ENCODE measurements at regions not wholly inside any gene's neighbourhood (a gene's known extent, or its start where the extent isn't known, plus 50 kb on each side); places are given as distances from the start of the nearest gene placed in this dataset.
"Not testable (repeated sequence)": the region's sequence is repeated elsewhere in the genome, so short reads cannot be mapped to it uniquely, and the experiment has no call there.

GRCh38 chr3:177464392-177465256, 267.3 kb upstream of the TBL1XR1 start:
- no peak for DNase-seq

- DNase-seq = no peak
These were observed 268.0 kb upstream of the TBL1XR1 start for GRCh38 chr3:177465257-177465642.

GRCh38 chr3:177466074-177466473, 268.8 kb upstream of the TBL1XR1 start:
- DNase-seq = no peak

GRCh38 chr3:177466622-177467021, 269.3 kb upstream of the TBL1XR1 start:
- not testable (repeated sequence) for DNase-seq

GRCh38 chr3:177467247-177467985, 270.1 kb upstream of the TBL1XR1 start:
- no peak for DNase-seq

GRCh38 chr3:177468331-177468730, 271.0 kb upstream of the TBL1XR1 start:
- DNase-seq = no peak

GRCh38 chr3:177468816-177469215, 271.5 kb upstream of the TBL1XR1 start:
- DNase-seq = no peak

- DNase-seq = no peak
These were observed 271.9 kb upstream of the TBL1XR1 start for GRCh38 chr3:177469216-177469615.

GRCh38 chr3:177470197-177470941, 273.1 kb upstream of the TBL1XR1 start:
- no peak for DNase-seq

- no peak for DNase-seq
These were observed 274.6 kb upstream of the TBL1XR1 start for GRCh38 chr3:177471733-177472480.

- no peak for DNase-seq
These were observed 275.9 kb upstream of the TBL1XR1 start for GRCh38 chr3:177473184-177473583.

- no peak for DNase-seq
These were observed 276.6 kb upstream of the TBL1XR1 start for GRCh38 chr3:177473903-177474302.

GRCh38 chr3:177474652-177475355, 277.5 kb upstream of the TBL1XR1 start:
- DNase-seq = no peak

GRCh38 chr3:177475356-177475665, 278.0 kb upstream of the TBL1XR1 start:
- no peak for DNase-seq

GRCh38 chr3:177476495-177476894, 279.2 kb upstream of the TBL1XR1 start:
- DNase-seq = no peak

GRCh38 chr3:177476921-177477435, 279.7 kb upstream of the TBL1XR1 start:
- no peak for DNase-seq

GRCh38 chr3:177478170-177478867, 281.0 kb upstream of the TBL1XR1 start:
- no peak for DNase-seq

- DNase-seq = no peak
These were observed 282.3 kb upstream of the TBL1XR1 start for GRCh38 chr3:177479630-177480029.

- no peak for DNase-seq
These were observed 284.0 kb upstream of the TBL1XR1 start for GRCh38 chr3:177481329-177481728.

GRCh38 chr3:177482048-177482691, 284.9 kb upstream of the TBL1XR1 start:
- DNase-seq = no peak

Data from NK-92 treated with Interleukin-12 subunit alpha and Interleukin-12 subunit beta, amount 100 ng/mL, for 24 hours (cell line).